ENCODE measurements at regions not wholly inside any gene's neighbourhood (a gene's known extent, or its start where the extent isn't known, plus 50 kb on each side); places are given as distances from the start of the nearest gene placed in this dataset.

DNA sequence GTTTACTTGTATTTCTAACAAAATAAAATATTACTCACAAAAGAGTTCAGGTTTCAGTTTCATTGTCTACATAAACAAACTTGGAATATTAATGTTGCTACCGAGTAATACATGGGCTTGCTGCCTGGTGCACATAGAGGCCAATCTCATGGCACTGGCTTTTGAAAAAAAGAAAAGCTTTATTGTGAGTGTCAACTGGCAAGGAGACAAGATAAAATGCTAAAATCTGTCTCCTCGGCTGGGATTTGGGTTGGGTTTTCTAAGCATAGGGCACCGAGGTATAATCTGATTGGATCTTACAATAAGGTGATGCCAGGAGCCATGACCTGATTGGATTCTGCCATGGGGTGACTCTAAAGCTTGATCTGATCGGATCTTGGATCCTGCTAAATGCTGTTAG lies 1519.9 kb upstream of the MIR17HG start:
- no peaks in the 10 kb centered on the region for H3K27me3 ChIP-seq (ENCODE audit: low read depth)
- intact Hi-C loops (cut with DNase I): no loop called here

DNA sequence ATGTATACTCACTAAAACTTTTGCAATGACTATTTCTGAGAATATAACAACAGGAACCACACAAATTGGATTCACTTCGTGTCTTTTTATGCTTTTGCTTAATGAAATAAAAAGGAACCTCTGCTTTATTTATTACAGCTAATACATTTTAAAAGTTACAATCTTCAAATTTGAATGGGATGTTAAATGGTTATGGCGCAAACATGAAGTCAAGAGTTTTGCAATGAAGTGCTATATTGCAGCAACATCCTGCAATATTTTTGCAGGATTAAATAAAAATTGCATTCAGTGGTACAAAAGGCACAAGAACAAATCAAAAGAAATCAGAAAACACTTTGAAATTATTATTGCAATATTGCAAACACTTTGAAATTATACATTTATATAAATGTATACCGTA lies 1519.0 kb upstream of the MIR17HG start:
- Histone ChIP-seq H3K36me3 (no peaks in the 10 kb centered on the region), H3K4me3 (no peak overlapping the region), H3K4me1 (no peaks in the 10 kb centered on the region), H3K27me3 (ENCODE audit: low read depth) (no peaks in the 10 kb centered on the region), H3K27ac (no peak overlapping the region), H3K9me3 (no peaks in the 10 kb centered on the region)
- ATAC-seq (no peak), DNase-seq (no peak)
- TF ChIP-seq, protein P1, sequence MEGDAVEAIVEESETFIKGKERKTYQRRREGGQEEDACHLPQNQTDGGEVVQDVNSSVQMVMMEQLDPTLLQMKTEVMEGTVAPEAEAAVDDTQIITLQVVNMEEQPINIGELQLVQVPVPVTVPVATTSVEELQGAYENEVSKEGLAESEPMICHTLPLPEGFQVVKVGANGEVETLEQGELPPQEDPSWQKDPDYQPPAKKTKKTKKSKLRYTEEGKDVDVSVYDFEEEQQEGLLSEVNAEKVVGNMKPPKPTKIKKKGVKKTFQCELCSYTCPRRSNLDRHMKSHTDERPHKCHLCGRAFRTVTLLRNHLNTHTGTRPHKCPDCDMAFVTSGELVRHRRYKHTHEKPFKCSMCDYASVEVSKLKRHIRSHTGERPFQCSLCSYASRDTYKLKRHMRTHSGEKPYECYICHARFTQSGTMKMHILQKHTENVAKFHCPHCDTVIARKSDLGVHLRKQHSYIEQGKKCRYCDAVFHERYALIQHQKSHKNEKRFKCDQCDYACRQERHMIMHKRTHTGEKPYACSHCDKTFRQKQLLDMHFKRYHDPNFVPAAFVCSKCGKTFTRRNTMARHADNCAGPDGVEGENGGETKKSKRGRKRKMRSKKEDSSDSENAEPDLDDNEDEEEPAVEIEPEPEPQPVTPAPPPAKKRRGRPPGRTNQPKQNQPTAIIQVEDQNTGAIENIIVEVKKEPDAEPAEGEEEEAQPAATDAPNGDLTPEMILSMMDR (IDR thresholded peaks at IDR 0.05): no peak
- intact Hi-C loops (cut with DNase I): no loop called here

More for the DNA sequence above, 1519.9 kb upstream of the MIR17HG start:
- Histone ChIP-seq H3K4me3 (no peak overlapping the region), H3K27ac (no peak overlapping the region), H3K36me3 (no peaks in the 10 kb centered on the region), H3K9me3 (no peaks in the 10 kb centered on the region), H3K4me1 (no peaks in the 10 kb centered on the region)
- ATAC-seq (no peak), DNase-seq (no peak)
- TF ChIP-seq, protein P1 (IDR thresholded peaks at IDR 0.05): no peak

DNA sequence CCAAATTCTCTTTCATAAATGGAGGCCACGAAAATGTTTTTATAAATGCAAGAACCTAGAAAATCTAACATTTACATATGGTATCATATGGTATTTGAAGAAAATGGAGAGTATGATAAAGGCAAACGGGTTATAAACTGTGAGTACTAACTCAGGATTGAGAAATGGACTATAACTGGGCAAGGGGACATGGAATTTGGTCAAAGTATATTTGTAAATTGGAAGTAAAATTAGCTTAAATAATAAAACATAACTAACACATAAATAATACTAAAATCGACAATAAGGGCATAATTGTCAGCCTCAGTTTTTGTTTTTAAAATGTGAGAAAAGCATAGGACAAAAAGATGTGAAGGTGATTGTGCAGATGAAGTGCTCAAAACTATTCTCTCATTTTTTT lies 1516.3 kb upstream of the MIR17HG start:
- TF ChIP-seq, protein P1 (IDR thresholded peaks at IDR 0.05): no peak
- intact Hi-C loops (cut with DNase I): no loop called here
- H3K9me3 ChIP-seq: no peaks in the 10 kb centered on the region
- ATAC-seq (no peak), DNase-seq (no peak)
- no peak overlapping the region for H3K27ac ChIP-seq
- H3K4me3 ChIP-seq: no peak overlapping the region
- H3K4me1 ChIP-seq: no peaks in the 10 kb centered on the region
- H3K36me3 ChIP-seq: no peaks in the 10 kb centered on the region
- H3K27me3 ChIP-seq (ENCODE audit: low read depth): no peaks in the 10 kb centered on the region

DNA sequence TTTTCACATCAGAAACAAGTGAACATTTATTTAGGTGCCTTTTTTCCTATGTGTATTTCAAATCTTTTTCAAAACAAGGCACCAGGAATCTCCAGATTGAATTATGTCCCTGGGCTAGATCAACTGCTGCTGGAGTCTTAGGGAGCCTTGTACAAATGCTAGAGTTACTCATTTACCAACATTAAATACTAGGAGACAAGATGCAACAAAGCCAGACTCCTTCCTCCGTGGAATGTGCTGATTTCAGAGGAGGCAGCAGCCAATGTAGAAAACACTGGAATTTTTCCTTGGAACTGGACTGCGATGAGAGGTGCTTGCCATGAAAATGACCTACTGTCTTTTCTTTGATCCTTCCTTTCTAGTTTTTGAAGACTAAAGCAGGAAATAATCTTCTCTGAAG lies 1514.7 kb upstream of the MIR17HG start:
- intact Hi-C loops (cut with DNase I): no loop called here
- Histone ChIP-seq H3K27ac (no peak overlapping the region), H3K4me1 (no peaks in the 10 kb centered on the region), H3K27me3 (ENCODE audit: low read depth) (no peaks in the 10 kb centered on the region), H3K36me3 (no peaks in the 10 kb centered on the region), H3K9me3 (no peaks in the 10 kb centered on the region), H3K4me3 (no peak overlapping the region)
- TF ChIP-seq, protein P1 (IDR thresholded peaks at IDR 0.05): no peak
- DNase-seq (no peak), ATAC-seq (no peak)

DNA sequence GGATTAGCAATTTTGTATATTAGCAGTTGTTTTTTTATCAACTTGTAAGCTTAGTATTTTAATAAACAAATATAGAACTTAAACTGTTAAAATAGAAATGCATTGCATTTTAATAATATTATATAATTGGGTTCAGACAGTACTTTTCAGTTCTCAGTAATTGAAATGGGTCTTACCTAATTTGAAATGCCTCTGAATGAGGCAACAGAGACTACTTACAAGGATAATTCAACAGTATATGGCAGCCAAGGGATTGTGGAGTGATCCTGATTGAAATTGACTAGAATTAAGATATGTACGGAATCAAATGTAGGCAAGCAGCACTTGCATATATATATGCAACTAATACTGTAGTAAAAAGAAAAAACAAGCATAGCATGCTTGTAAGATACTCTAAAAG lies 1503.9 kb upstream of the MIR17HG start:
- Histone ChIP-seq H3K27ac (no peak overlapping the region), H3K36me3 (no peaks in the 10 kb centered on the region), H3K4me3 (no peak overlapping the region), H3K27me3 (ENCODE audit: low read depth) (no peaks in the 10 kb centered on the region), H3K4me1 (no peaks in the 10 kb centered on the region), H3K9me3 (no peaks in the 10 kb centered on the region)
- intact Hi-C loops (cut with DNase I): no loop called here
- TF ChIP-seq, protein P1 (IDR thresholded peaks at IDR 0.05): no peak
- ATAC-seq (no peak), DNase-seq (no peak)

DNA sequence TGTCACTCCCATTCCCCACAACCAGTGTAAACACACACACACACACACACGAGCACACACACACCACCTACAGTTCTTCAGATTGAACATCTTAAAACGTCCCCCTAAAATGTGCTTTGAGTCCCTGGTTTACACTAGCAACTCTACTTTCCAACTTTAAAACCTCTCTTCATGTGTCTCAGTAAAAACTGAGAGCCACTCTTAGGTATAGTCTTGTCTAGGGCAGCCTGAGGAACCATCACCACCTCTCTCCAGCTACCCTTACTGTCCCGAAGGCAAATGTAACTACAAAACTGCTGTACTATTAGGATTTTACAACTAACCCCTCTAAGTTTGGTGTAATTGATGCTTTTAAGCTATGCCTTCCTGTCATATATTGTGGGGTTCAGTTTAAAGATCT lies 1501.6 kb upstream of the MIR17HG start:
- ATAC-seq (no peak), DNase-seq (no peak)
- Histone ChIP-seq H3K4me3 (no peak overlapping the region), H3K4me1 (no peaks in the 10 kb centered on the region), H3K36me3 (no peaks in the 10 kb centered on the region), H3K9me3 (no peaks in the 10 kb centered on the region), H3K27ac (no peak overlapping the region), H3K27me3 (ENCODE audit: low read depth) (no peaks in the 10 kb centered on the region)
- TF ChIP-seq, protein P1 (IDR thresholded peaks at IDR 0.05): no peak
- intact Hi-C loops (cut with DNase I): no loop called here

Measured in lower lobe of right lung (tissue), 2 donors.